ENCODE measurements at regions not wholly inside any gene's neighbourhood (a gene's known extent, or its start where the extent isn't known, plus 50 kb on each side); places are given as distances from the start of the nearest gene placed in this dataset.
A peak's percentile ranks its signal among the peaks of the same experiment; 100 is the strongest.

DNA sequence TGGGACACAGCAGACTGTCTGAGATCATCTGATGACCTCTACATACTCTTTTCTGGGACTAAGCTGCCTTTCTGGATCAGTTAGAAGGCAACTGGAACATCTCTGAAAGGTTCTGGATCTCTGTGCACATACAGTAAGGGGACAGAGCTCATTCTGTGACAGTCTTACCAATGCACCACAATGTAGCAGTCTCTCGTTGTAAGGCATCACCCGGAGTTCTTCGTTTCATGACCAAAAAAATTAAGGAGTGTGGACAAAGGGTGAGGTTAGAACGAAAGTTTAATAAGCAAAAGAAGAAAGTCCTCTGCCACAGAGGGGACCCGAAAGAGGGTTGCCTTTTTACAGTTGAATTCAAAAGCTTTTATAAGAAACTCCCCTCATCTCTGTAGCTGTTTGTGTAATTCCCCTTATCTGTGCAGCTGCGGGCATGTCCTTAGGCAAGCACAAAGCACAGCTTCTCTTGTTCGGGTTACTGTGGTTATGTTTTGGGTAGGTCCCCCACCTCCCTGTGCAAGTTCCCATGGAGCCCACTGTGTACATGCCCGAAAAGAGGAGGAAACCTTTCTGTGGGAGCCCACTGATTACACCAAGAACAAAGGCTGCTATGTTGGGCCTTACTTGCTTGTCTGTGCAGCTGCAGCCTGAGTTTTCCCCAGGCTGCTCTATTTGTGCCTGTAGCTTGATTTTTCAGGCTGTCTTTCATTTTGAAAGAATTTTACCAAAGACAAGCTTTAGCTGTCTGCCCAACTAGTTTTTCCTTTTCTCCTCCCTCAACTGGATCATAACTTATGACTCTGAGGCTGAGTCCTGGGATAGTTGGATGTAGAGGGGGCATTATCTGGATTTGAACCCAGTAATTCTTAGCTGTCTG is 53.1 kb upstream of the CACNA1E start:
- in situ Hi-C loops (cut with MboI; ENCODE audit: low sequenced_read_pairs, unreplicated experiment), result no loop called here
- DNase-seq (ENCODE audit: low spot score), result peak; percentile 47
- TF ChIP-seq, protein P1, sequence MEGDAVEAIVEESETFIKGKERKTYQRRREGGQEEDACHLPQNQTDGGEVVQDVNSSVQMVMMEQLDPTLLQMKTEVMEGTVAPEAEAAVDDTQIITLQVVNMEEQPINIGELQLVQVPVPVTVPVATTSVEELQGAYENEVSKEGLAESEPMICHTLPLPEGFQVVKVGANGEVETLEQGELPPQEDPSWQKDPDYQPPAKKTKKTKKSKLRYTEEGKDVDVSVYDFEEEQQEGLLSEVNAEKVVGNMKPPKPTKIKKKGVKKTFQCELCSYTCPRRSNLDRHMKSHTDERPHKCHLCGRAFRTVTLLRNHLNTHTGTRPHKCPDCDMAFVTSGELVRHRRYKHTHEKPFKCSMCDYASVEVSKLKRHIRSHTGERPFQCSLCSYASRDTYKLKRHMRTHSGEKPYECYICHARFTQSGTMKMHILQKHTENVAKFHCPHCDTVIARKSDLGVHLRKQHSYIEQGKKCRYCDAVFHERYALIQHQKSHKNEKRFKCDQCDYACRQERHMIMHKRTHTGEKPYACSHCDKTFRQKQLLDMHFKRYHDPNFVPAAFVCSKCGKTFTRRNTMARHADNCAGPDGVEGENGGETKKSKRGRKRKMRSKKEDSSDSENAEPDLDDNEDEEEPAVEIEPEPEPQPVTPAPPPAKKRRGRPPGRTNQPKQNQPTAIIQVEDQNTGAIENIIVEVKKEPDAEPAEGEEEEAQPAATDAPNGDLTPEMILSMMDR (IDR thresholded peaks at IDR 0.05; ENCODE audit: borderline replicate concordance, control extremely low read depth, extremely low read depth, insufficient read depth, missing control alignments), result no peak

Data from GM13976 (cell line).